ENCODE measurements at regions not wholly inside any gene's neighbourhood (a gene's known extent, or its start where the extent isn't known, plus 50 kb on each side); places are given as distances from the start of the nearest gene placed in this dataset.

DNA sequence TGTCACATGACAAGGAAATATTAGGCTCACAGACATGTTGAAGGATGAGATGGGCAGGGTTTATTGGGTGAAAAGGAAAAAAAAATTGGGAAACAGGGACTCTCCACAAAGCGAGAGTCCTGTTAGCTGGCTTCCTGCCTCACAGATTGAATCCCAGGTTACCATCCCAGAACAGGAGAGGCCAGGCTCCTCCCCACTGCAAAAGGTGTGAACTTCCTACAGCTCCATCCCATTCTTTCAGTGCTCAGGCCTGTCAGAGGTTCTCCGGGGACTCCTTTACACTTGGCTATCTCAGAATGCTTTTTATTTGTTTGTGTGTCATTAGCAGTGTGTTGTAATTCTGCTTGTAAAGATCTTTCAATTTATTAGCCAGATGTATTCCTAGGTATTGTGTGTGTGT lies 115.1 kb downstream of the ADTRP start:
- TF ChIP-seq, protein P1, sequence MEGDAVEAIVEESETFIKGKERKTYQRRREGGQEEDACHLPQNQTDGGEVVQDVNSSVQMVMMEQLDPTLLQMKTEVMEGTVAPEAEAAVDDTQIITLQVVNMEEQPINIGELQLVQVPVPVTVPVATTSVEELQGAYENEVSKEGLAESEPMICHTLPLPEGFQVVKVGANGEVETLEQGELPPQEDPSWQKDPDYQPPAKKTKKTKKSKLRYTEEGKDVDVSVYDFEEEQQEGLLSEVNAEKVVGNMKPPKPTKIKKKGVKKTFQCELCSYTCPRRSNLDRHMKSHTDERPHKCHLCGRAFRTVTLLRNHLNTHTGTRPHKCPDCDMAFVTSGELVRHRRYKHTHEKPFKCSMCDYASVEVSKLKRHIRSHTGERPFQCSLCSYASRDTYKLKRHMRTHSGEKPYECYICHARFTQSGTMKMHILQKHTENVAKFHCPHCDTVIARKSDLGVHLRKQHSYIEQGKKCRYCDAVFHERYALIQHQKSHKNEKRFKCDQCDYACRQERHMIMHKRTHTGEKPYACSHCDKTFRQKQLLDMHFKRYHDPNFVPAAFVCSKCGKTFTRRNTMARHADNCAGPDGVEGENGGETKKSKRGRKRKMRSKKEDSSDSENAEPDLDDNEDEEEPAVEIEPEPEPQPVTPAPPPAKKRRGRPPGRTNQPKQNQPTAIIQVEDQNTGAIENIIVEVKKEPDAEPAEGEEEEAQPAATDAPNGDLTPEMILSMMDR (IDR thresholded peaks at IDR 0.05; ENCODE audit: insufficient read depth in 1 of 2, low read depth in 1 of 2, low read length in 1 of 2, severe bottlenecking in 1 of 2, unreplicated experiment in 1 of 2), result no peak
- peaks cover 8% of the 10 kb centered on the region for H3K9me3 Mint-ChIP-seq (ENCODE audit: unreplicated experiment)
- CTCF ChIA-PET, result no interaction called here

More for the DNA sequence above, 115.1 kb downstream of the ADTRP start:
- no TSS peak for BruUV-seq (replicated peaks)
- Histone ChIP-seq H3K27me3 (replicated peaks; ENCODE audit: control insufficient read depth, insufficient read depth, low read length) (no peaks in the 10 kb centered on the region), H3K36me3 (ENCODE audit: control insufficient read depth, insufficient read depth, low read length) (no peaks in the 10 kb centered on the region), H3K4me1 (no peaks in the 10 kb centered on the region), H3K9me3 (peaks cover 7% of the 10 kb centered on the region), H3K4me3 (ENCODE audit: low read depth, low read length) (no peak overlapping the region)
- Mint-ChIP-seq H3K27ac (ENCODE audit: unreplicated experiment) (no peak overlapping the region), H3K4me3 (ENCODE audit: unreplicated experiment) (no peak overlapping the region), H3K4me1 (ENCODE audit: low read depth, unreplicated experiment) (no peaks in the 10 kb centered on the region), H3K36me3 (ENCODE audit: insufficient read depth, unreplicated experiment) (no peaks in the 10 kb centered on the region), H3K27me3 (ENCODE audit: insufficient read depth, unreplicated experiment) (no peaks in the 10 kb centered on the region)
- DNase-seq, result no peak
- intact Hi-C loops (cut with micrococcal nuclease; ENCODE audit: unreplicated experiment), result no loop called here
- POLR2A ChIA-PET, result no interaction called here
